Erythroblast (primary cell): ENCODE measurements at regions not wholly inside any gene's neighbourhood (a gene's known extent, or its start where the extent isn't known, plus 50 kb on each side); places are given as distances from the start of the nearest gene placed in this dataset.

Experiments used
- DNase-seq, 2 experiments: peaks; one replicate each; lab custom pipeline; 2025; lab: John Stamatoyannopoulos, UW
- GATA1 ChIP-seq: IDR thresholded peaks from 2 replicates; pipeline ENCODE4 v1.6.1; 2011; ENCODE audit warnings: low read depth, mild to moderate bottlenecking, control low read depth, low read length, moderate library complexity
- POLR2A ChIP-seq: IDR thresholded peaks from 2 replicates; pipeline ENCODE4 v1.6.1; 2011; ENCODE audit warnings: mild to moderate bottlenecking, low read length

DNA sequence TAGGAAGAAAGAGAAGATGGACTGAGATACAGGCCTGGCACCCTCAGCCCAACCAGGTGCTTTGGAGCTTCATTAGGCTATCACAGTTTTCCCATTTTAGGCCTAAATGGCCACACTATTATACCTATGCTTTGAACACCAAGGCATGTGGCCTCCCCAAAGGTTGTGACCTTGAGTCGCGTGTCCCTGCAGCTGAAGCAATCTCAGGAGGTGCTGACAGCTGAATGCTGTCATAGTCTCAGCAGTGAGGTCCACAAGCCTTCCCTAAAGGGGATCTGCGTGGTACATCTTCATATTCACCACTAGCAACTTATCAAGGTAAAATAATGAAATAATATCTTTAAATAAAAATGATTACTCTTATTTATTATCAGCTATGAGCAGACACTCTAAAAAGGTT lies 707.9 kb upstream of the NRSN1 start:
- TF ChIP-seq GATA1 (no peak), POLR2A (no peak)
- no peak for DNase-seq

DNA sequence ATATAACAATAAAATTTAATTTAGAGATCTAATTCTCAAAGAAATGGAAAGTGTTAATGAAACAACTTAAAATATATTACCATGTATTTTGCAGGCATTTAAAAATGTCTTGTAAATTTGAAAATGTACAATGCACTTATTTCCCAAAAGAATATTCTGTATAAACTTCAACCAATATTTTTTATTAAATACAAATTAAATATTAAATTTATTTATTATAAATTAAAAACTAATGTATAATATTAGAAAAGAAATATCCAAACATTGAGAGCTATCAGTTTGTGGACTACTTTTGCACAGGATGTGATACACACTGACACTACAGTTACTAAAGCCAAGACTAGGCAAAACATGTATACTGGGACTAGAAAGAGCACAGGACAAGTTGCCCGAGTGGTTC lies 707.0 kb upstream of the NRSN1 start:
- no peak for DNase-seq

DNA sequence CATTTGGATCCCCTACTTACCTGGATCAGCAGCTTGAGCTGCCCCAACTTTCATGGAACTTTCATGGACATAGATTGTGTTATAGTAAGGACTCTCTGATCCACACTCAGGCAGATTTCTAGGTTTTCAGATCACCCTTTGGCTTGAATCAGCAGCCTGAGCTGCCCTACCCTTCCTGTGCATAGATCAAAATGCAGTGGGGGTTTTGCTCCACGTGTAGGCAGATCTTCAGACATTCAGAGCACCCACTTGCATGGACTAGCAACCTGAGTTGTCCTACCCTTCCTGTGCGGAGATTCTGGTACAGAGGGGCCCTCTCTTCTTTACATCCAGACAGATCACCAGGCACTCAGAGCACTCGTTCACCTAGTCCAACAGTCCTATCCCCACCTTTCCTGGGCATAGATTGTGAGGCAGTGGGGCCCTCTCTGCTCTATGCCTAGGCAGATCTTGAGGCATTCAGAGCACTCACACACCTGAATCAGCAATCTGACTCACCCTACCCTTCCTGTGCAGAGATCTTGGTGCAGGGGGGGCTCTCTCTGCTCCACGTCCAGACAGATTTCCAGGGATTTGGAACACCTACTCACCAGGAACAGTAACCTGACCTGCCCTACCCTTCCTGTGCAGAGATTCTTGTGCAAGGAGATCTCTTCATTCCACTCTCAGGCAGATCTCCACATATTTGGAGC lies 705.2 kb upstream of the NRSN1 start:
- DNase-seq: no peak
- TF ChIP-seq GATA1: no peak
- no peak for TF ChIP-seq POLR2A

More for the DNA sequence above, 707.0 kb upstream of the NRSN1 start:
- TF ChIP-seq POLR2A (no peak), GATA1 (no peak)

DNA sequence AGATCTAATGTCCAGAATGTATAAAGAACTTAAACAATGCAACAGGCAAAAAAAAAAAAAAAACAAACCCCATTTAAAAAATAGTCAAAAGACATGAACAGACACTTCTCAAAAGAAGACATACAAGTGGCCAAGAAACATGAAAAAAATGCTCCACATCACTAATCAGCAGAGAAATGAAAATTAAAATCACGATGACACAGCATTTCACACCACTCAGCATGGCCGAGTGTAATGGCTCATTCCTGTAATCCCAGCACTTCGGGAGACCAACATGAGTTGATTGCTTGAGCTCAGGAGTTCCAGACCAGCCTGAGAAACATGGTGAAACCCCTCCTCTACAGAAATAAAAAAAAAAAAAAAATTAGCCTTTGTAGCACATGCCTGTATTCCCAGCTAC lies 701.4 kb upstream of the NRSN1 start:
- TF ChIP-seq POLR2A: no peak
- no peak for TF ChIP-seq GATA1
- no peak for DNase-seq

DNA sequence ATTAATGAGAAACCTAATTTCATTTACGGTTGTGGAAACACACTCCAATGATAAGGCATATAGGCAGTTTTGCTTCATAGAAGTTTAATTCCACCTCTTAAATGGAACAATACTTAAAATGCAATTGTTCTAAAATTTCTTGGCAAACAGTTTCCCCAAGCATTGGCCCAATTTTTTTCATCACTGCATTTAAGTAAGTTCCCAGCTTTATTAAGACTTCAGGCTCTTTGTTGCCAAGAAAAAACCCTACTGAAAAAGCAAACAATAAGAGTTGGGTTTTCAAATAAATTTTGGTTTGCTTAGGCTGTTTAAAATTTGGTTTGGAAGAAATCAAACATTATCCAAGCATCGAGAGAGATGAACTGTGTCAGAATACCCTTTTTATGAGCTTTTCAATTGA lies 690.9 kb upstream of the NRSN1 start:
- TF ChIP-seq GATA1 (no peak), POLR2A (no peak)
- no peak for DNase-seq

DNA sequence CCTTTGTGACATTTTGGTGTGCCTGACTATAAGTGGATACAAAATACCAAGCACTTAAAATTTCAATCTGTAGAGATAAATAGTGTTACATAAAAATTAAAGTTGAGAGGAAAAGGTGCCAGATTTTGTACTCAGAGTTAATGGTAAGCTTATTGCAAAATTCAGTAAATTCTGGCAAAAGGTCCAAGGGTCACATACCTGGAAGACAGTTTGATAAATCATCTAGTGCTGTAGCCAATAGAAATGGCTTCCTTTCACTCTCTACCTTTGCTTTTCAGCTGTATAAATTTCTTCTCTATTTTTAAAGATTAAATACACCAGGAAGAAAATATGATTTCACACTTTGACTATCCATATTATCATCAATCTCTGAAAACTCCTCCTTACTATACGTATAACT lies 690.2 kb upstream of the NRSN1 start:
- DNase-seq: no peak
- no peak for TF ChIP-seq POLR2A
- TF ChIP-seq GATA1: no peak

DNA sequence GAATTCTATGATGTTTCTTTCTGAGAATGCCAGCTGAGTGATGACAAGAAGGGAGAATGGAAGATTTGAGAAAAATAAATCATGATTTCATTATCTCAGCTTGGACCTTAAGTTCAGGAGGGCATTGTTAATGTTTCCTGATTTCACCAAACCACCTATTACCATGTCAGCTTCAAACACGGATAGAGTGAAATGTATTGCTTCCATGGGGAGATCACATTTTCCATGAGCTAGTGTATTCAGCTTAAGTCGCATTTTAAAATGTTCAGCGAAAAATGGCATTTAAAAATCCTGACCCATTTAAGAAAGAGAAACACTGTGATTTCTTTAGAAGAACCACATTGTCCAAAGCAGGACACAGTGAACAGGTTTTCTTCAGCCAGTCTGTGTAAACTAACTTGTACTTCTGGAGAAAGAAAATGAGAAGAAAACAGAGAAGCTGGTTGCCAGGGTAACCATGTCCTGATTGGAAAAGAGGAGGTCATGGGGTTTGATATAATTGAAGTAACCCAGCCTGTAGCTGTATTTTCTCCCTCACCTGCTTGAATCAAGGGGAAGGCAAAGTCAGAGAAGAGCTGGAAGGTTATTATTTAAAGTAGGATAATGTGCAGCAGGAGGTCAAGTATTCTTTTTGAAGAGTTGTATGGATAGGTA lies 684.1 kb upstream of the NRSN1 start:
- no peak for DNase-seq
- TF ChIP-seq GATA1 (no peak), POLR2A (no peak)

DNA sequence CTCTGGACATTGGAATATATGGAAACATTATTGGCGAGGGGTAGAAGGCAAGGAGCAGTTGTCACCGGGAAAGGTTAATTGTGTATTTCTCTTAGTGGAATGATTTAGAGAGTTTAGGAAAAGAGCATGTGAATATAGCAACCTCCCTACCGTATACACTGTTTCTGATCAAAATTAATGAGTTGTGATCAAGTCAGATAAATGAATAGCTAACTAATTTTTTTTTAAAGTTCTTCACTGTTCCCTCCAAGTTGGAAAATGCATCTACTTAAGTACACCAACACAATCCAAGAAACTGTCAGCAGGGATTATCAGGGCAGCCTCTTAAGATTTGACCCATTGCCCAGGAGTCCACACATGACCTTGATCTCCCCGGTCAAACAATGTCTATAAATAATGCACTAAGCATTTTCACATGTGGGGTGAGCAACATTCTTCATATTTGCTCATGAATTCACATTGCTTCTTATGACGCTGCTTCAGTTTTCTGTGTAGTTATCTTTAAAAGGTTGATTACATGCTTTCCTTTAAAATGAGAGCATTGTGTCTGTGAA lies 680.8 kb upstream of the NRSN1 start:
- no peak for TF ChIP-seq POLR2A
- TF ChIP-seq GATA1: no peak
- DNase-seq: no peak

DNA sequence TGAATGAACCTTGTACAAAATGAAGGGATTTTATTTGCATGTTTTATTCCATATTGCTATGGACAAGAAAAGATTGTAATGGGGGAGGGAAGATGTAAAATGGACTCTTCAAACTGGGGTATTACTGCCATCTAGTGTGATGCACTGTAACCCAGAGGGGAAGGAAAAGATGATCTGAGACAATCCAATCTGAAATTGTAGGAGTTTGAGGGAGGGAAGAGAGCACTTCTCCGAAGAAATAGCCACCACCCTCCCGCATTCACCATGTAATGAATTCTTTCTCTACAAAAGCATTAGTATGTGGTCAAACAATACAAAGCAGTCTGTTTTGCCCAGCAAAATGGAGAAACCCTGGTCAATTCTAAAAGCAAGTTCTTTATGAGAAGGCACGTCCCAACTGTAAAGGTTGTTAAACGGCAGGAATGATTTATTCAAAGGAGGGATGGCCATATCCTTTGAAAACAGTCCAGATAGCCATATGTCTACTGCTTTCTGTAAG lies 679.5 kb upstream of the NRSN1 start:
- no peak for DNase-seq
- TF ChIP-seq POLR2A (no peak), GATA1 (no peak)

DNA sequence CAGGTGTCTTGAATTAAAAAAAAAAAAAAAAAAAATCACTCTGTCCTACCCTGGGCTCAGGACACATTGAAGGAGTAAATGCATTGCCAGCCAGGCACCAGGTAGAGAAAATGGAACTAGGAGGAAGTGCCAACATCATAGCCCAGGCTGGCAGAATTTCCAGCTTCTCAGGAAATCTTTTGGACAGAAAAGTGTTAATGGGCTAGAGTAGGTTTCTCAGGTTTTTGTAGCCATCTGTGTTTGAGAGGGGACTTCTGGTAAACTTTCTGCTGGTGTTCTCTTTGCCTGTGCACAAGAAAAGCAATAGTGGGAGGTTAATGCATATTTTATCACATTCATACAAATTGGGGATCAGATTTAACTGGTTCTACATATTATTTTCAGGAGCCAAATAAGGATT lies 678.3 kb upstream of the NRSN1 start:
- TF ChIP-seq GATA1 (no peak), POLR2A (no peak)
- DNase-seq: no peak

DNA sequence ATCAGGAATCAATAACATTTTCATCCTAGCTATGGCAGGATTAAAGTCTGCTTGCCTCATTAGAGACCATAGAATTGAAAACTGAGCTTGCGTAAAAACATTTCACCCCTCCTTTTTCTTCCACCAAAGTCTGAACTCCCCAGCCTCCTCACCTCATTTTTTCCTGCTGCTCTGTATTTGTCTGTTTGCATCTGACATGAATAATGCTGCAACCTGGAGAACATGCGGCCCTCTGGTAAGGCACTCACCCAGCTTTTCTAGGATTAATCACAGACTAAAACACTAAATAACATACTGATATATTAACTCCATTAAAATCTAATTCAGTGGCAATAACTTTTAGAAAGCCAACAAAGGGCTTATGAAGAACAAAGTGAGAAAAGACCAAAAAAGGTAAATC lies 677.7 kb upstream of the NRSN1 start:
- no peak for DNase-seq

DNA sequence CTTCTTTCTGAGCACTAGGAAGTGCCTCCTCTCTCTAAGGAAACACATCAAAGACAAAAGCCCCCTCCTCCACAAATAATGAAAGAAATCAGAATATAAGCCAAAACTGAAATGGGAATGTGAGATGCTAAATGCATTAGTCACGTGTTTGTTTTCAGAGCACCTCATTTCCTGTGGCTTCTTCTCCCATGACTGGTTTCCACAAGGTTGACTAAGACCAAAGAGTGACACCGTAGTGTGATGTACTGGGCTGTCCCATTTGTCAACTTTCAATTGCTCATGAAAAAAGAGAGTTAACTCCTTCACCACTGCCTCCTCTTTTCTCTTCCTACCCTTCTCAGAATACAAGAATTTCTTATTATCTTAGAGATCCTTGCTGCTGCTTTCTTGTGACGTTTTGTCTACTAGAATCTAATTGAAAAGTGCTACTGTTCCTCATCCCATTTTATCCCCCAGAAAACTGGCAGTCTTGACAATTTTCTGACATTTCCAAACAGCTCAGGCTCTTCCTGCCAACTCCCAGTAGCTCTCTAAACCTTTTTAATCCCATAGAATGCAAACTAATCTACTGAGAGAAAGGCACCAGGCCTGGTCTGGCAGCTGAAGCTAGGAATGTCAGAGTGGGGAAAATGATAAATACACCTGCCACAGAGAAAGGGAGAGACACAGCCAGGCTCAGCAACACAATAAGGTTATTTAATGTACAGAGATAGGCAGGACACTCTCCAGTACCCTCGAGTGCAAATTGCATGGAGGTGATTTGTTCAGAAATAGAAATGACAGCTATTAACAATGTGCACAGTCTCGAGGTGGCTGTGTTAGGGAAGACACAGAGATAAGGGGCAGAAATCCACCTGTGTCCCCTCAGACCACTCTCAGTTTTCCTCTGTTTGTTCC lies 671.7 kb upstream of the NRSN1 start:
- TF ChIP-seq GATA1 (no peak), POLR2A (no peak)
- no peak for DNase-seq

More for the DNA sequence above, 677.7 kb upstream of the NRSN1 start:
- TF ChIP-seq GATA1 (no peak), POLR2A (no peak)

DNA sequence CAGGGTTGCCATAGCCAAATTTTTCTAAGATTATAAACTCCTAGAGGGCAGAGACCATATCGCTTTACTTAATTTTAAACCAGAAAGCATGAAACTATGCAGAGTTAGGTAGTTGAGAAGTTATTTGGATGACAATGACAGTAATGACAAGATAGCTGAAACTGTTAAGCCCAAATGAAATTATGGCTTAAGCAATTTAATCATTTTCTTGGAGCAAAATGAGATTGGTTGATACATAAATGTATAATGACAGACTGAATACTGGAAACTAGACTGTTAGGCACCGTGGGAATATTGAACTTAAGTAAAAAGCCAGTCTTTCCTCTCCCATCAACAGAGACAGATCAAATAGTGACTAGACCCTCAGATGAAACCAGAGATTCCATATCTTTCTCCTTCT lies 670.3 kb upstream of the NRSN1 start:
- TF ChIP-seq GATA1 (no peak), POLR2A (no peak)

DNA sequence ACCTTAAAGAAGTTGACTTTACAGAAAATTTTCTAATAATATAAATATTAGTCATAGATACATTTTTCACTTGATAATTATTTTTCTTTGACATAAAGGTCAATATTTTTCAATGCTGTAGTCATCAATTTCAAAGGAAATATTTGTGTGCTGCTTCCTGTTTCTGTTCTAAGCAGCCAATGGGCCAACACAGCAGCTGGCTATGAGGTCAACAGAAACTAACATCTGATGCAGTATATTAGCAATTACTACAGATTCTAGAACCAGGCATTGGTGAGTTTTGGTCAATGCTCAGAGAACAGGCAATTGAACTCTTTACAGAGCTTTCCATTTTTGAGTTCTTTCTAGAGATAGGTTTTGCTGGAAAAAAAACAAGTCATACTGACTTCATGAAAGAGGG lies 669.6 kb upstream of the NRSN1 start:
- DNase-seq: no peak
- no peak for TF ChIP-seq GATA1
- no peak for TF ChIP-seq POLR2A

More for the DNA sequence above, 670.3 kb upstream of the NRSN1 start:
- DNase-seq: no peak
